ENCODE measurements at regions not wholly inside any gene's neighbourhood (a gene's known extent, or its start where the extent isn't known, plus 50 kb on each side); places are given as distances from the start of the nearest gene placed in this dataset.
"Not testable (repeated sequence)": the region's sequence is repeated elsewhere in the genome, so short reads cannot be mapped to it uniquely, and the experiment has no call there.

DNA sequence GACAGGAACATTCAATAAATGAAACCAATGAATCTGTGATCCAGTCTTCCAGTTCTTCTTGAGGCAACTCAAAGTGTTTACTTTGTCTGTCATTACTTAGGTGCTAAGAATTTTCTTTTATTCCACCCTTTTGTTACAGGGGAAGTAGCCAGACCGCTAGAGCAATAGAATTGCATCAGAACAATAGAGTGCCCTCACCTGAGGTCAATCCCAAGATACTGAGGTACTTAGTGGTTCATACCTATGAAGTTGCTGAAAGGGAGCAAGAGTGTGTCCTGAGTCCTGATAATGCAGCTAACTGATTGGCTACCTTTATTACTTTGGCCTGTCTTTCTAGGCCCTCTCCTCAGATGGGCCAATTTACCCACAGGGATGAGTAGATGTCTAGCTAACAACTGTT, 359.4 kb upstream of the KCNH7 start:
- no peak for DNase-seq

DNA sequence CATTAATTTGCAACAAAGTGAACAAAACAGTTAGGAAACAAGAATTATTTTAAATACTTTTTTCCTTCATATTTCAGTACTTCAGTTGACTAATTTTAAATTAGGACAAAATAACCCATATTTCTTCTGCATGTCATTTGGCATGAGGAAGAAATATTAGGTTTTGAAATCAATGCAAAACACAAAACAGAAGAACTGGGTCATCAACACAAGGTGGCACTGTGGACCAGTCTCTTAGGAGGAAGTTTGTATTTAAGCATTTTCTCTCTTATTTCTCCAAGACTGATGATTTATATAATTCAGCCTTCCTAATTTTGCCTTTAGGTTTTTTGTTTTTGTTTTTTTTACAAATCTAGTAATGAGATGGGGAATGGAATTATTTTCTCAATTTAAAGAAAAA, 352.8 kb upstream of the KCNH7 start:
- DNase-seq, result peak in 4 of 58 donors; percentile 1 to 17 (median 5)

DNA sequence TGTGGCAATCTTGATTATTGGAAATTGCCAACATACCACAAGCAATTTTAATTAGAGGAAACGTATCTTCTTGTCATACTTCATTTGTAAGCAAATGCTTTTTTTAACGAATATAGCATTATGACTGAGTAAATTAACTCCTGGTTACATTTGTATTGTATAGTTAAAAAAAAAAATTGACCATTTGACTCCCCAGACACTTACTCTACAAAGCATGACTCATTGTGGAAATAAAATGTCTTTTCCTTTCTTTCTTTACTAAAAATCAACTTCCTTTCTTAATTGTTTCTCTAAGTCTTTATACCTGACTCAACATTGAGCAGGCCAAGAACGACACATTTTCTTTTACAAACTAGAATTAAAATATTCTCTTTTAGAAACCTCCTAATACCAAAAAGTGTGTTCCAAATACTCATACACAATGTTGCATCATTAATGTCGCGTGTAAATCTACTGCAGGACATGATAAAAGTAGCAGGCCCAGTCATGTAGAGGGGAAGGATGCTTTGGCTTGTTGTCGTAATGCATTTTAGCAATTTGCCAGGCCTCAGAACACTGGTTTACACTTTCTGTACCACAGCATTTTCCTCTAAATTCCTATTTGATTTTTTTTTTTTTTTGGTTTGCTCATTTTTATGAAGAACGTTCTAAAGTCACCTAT, 349.6 kb upstream of the KCNH7 start:
- DNase-seq, result no peak

- no peak for DNase-seq
Measured at GRCh38 chr2:163187119-163187518, 348.6 kb upstream of the KCNH7 start.

- no peak for DNase-seq
Measured at GRCh38 chr2:163185160-163185559, 346.6 kb upstream of the KCNH7 start.

GRCh38 chr2:163182764-163183354, 344.3 kb upstream of the KCNH7 start:
- no peak for DNase-seq

- DNase-seq, result no peak
Measured at GRCh38 chr2:163177592-163177991, 339.0 kb upstream of the KCNH7 start.

DNA sequence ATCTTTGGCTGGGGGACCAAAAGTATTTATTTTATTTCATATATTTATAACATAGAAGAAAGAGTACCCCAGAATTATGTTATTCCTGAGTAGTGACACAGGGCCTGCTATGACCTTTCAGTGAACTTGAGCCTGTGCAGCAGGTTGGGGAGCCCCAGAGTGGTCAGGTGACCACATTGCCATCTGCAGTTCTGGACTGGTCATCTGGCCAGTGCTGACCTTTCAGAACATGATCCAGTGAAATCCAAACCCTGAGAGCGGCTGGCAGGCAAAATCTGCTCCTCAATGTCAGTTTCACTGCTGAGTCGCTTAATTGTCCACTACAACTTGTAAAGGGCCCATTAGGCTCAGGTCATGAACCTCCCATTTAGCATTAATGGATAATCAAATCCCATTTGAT, 336.7 kb upstream of the KCNH7 start:
- no peak for DNase-seq

DNA sequence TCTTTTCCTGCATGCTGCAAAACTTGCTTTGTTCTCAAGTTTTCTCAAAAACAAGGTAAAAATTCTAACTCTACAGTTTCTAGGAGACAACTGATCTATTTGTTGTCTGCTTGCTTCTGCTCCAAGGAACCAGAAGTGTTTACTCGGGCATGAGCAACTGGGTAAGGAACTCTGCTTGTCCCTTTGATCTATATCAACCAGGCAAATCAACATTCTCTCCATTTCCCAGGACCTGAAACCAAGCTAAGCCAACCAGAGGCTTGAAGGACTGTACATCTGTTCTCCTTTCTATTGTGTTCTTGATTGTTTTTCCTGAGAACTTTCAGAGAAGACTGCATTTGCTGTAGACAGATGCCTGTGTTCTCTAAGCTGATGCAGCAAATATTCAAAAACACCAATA, 335.0 kb upstream of the KCNH7 start:
- DNase-seq, result no peak

DNA sequence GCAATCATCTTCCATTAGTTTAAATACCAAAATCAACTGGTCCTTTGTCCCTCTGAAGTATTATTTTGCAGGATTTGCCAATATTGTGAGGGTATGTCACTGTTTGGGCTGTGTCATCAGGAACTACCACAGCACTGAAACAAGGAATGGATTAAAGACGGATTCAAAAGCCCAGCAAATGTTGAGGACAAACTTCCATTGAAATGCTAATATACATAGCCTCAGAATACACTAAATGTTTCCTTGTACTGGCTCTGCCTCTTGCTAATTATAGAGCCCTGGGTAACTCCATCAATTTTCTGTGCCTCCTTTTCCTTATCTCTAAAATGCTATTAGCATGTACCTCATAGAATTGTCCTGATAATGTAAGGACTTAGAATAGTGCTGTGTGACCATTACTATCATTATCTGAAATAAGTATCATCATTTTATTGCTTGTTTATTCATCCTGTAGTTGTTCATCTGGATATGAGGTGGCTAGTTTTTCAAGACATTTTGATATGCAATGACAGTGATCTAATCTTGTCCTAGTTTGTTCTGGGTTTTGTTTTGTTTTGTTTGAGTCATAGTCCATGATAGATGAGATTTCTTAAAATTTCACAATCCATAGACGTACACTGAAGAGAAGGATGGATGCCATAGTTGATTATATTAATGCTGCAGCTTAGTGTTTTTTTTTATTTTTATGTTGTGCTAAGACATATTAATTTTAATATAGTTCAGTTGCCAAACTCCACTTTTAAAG, 333.4 kb upstream of the KCNH7 start:
- no peak for DNase-seq

DNA sequence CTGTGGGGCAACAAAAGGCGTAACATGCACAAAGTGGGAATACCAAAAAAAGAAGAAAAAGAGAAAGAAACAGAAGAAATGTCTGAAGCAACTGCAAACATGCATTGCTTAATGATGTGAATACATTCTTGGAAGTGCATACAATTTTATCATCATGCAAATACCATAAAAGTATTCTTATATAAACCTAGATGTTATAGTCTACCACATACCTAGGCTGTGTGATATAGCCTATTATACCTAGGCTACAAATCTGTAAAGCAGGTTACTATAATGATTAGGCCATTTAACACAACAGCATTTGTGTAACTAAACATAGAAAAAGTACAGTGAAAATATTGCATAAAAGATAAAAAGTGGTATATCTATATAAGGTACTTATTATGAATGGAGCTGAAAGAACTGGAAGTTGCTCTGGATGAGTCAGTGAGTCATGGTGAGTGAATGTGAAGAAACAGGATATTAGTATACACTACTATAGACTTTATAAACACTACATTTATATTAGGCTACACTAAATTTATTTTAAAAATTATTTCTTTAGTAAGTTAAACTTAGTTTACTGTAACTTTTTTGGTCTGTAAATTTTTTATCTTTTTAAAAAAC, 319.4 kb upstream of the KCNH7 start:
- DNase-seq, result no peak

GRCh38 chr2:163157411-163157810, 318.8 kb upstream of the KCNH7 start:
- DNase-seq, result no peak

- no peak for DNase-seq
Measured at GRCh38 chr2:163155925-163156324, 317.4 kb upstream of the KCNH7 start.

DNA sequence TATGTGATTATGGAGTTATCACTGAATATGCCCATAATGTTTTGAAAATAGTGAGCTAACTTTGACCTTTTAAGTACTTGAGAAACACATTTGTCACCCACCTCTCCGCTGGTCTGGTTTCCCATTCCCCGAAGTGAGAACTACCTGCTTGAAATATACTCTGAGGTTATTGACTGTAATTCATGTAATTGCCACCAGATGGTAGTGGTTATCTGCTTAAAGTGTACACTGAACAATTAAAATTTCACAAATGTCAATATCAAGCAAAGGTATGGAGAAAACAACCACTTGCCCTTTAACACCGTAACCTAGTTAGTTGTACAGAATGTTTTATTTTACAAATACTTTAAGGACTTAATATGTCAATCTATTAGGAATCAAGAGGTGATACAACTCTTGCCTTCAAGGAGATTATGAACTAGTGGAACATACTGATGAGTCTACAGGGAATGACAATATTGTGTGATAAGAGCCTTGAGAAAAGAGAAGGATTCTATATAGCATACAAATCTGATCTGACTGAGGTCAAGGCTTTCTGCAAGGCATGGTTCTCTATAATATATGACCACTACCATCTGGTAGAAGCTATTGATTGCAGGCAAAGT, 316.8 kb upstream of the KCNH7 start:
- DNase-seq, result peak in 1 of 58 donors; percentile 2

DNA sequence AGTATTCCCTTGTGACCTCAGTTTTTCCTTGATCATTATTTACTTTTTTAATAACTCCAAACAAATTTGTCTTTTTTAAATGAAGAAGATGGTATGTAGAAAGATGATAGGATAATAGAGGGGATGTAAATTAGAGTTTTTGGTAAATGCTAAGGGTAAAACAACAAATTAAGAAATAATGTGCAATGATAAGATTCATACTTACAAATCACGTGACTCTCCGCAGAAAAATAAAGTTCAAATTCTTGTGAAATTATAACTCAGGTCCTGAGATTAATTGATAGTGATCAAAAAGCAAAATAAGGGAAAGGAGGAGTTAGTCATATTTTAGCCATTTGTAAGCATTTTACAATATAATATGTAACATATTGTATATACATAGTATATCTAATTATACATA, 304.1 kb upstream of the KCNH7 start:
- DNase-seq, result no peak

DNA sequence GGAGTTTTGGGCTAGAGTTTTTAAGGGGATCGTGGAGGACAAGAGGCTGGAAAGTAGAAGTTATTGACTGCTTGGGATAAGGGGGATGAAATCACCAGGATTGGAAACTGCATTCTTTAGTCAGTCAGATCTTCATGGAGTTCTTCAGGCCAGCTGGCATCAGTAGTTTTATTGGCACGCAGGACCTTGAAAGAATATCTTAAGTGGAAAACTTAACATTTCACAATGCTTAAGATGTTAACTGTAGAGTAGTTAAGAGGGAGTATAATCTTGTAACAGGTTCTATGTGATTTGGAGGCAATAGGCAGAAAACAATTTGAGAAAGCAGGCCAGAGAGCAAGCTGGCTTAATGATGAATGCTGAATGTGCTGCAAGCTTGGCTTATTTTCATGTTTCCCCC, 300.4 kb upstream of the KCNH7 start:
- DNase-seq, result no peak

DNA sequence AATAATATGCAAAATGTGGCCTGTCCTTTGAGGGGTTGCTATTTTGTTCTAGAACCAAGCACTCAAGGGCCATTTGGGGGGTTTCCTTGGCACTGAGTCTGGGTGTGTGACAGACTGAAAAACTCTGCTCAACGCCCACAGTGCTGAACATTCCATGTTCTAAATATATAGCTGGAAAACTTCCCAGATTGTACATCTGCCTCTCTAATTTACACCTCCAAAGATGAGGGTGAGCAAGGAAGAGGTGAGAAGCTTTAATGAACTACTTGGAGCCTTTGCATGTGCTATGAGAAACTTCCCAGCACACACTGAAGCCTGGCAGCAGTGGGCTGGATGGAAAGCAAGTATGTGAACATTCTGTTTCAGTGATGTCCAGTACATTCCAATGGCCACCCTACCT, 296.7 kb upstream of the KCNH7 start:
- DNase-seq, result peak in 4 of 58 donors; percentile 2 to 4 (median 2)

- no peak for DNase-seq
Measured at GRCh38 chr2:163133602-163134001, 295.0 kb upstream of the KCNH7 start.

DNA sequence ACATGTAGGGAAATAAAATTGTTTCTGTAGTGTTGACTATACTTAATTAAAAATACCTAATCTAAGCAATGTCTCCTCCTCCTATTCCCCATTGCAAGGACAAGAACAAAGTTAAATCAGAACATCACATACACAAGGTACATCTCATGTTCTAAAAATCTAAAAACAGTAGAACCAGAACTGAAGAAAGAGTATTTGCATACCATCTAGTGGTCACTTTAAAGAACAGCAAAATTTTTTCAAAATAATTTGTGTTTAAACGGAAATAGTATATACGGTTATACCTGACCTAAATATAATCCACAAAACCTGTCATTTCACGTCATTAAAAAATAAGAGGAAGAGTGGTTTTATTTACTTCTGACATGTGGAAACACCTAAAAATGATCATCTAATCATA, 294.3 kb upstream of the KCNH7 start:
- DNase-seq, result no peak

- not testable (repeated sequence) for DNase-seq
Measured at GRCh38 chr2:163132207-163132606, 293.6 kb upstream of the KCNH7 start.

- no peak for DNase-seq
Measured at GRCh38 chr2:163123526-163123925, 285.0 kb upstream of the KCNH7 start.

DNA sequence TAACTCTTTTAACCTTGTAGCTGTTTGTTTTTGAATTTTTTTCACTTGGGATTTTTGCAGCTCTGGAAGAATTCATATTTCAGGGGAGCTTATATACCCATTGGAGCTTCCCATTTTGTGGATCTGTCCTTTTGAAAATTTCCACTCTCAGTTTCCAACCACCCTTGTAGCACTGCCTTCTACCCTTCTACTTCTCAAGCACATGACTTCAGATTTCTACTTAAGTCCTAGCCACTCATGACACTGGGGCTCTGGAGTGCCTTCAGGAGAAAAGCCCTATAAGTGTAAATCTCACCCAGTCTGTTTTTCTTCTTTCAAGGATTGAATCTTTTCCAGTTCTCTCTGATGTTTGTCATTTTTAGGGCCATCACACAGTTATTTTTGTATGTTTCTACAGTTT, 283.7 kb upstream of the KCNH7 start:
- no peak for DNase-seq

All from anterior cingulate cortex (tissue), 58 donors.